Kidney (tissue), 13 donors: ENCODE measurements at regions not wholly inside any gene's neighbourhood (a gene's known extent, or its start where the extent isn't known, plus 50 kb on each side); places are given as distances from the start of the nearest gene placed in this dataset.

Experiments used
- DNase-seq, 5 donors: peaks; one replicate each; pipeline ENCODE4 v3.0.0-alpha.2; 2013 to 2020
- FAIRE-seq: peaks from 2 replicates; lab custom pipeline; 2012; peaks lifted over from hg19 to GRCh38; lab: Jason Lieb, UNC
- H3K27ac ChIP-seq, 2 donors: one replicate each; pipeline ENCODE4 v1.7.0; 2013; ENCODE audit warnings: low read depth in 2 of 2, low read length in 2 of 2, inconsistent platforms in 1 of 2
- H3K27me3 ChIP-seq: one replicate; pipeline ENCODE4 v1.7.1; 2013; ENCODE audit warnings: low read length, inconsistent platforms; ENCODE audit not compliant: control insufficient read depth, insufficient read depth
- H3K36me3 ChIP-seq, 3 donors: one replicate each; pipeline versions ENCODE4 v1.7.0 to v1.7.1; 2013; ENCODE audit warnings: low read length in 3 of 3, control low read depth in 1 of 3, inconsistent platforms in 1 of 3; ENCODE audit not compliant: insufficient read depth in 3 of 3, control insufficient read depth in 2 of 3
- H3K4me1 ChIP-seq, 3 donors: one replicate each; pipeline versions ENCODE4 v1.7.0 to v1.7.1; 2013; ENCODE audit warnings: low read length in 3 of 3, inconsistent platforms in 1 of 3, low read depth in 1 of 3; ENCODE audit not compliant: control insufficient read depth in 2 of 3, insufficient read depth in 2 of 3
- H3K4me3 ChIP-seq, 3 donors: one replicate each; pipeline versions ENCODE4 v1.7.0 to v1.8.1; 2013; ENCODE audit warnings: low read length in 3 of 3, control low read depth in 1 of 3, inconsistent platforms in 1 of 3
- H3K9ac ChIP-seq, 3 donors: one replicate each; pipeline versions ENCODE4 v1.7.0 to v1.7.1; 2013; ENCODE audit warnings: low read length in 3 of 3, control low read depth in 1 of 3, inconsistent platforms in 1 of 3
- H3K9me3 ChIP-seq, 3 donors: one replicate each; pipeline versions ENCODE4 v1.7.0 to v1.7.1; 2013; ENCODE audit warnings: low read length in 3 of 3, control low read depth in 1 of 3, inconsistent platforms in 1 of 3; ENCODE audit not compliant: control insufficient read depth in 2 of 3, insufficient read depth in 1 of 3
- intact Hi-C: fragments of 100-400 bp; cut with DNase I; formaldehyde crosslinking; loops from one replicate; pipeline ENCODE4 v1.11.1; 2022
- TF ChIP-seq, protein P1 (sequence below): IDR thresholded peaks from 3 replicates; pipeline ENCODE4 v1.5.1; 2012; ENCODE audit warnings: mild to moderate bottlenecking, moderate library complexity, borderline replicate concordance; ENCODE audit not compliant: insufficient read depth; ENCODE audit errors: extremely low read depth
- donor health status: control.
- donor health status: control.
- donor health status: control.
- donor health status: control.
- donor health status: control.
- donor health status: DM: yes; HTN: yes; CAD: no.
- donor health status: Normal renal cell carcinoma (clear cell type).

DNA sequence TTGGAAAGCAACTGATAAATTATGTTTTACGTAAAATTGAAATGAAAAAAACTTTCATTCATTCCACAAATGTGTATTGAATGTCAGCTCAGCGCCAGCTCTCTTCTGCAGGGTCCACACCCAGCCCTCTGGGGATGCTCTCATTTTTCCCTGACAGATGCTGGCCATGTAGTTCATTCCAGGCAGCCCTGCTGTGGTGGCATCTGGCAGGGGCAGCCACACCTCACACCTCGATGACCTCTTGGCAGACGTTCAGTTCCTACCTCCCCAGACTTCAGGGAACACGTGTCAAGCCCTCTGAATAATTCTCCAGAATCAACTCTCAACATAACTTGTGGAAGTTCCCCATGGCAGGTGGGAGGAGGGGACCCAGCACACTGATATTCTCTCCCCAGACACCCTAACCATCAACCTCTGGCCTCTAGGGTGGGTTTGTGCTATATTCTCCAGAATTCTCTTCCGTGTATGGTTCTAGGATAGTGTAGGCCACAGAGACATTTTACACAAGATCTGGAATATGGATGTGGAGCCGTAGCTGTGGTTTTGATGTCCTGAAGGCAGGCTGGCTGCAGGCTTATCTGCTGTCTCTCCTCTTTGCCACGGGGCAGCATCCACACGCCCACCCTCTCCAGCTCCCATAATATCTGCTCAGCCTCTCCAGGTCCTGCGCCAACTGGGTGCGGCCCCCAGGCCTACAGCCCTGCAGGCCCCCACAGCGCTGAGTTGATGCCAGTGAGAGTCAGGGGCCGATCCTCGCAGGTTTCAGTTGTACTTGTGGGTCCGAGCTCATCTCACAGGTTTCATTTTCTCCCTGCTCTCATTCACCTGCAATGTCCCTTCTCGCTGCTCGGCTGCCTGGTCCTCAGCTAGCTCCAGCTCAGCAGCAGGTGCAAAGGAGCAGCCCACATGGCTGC lies 175.8 kb upstream of the ARID1B start:
- DNase-seq (no peak), FAIRE-seq (no peak)
- Histone ChIP-seq H3K9me3 (no peaks in the 10 kb centered on the region), H3K9ac (no peak overlapping the region), H3K27ac (no peak overlapping the region), H3K4me3 (no peak overlapping the region), H3K4me1 (no peaks in the 10 kb centered on the region), H3K36me3 (no peaks in the 10 kb centered on the region), H3K27me3 (no peaks in the 10 kb centered on the region)
- TF ChIP-seq, protein P1, sequence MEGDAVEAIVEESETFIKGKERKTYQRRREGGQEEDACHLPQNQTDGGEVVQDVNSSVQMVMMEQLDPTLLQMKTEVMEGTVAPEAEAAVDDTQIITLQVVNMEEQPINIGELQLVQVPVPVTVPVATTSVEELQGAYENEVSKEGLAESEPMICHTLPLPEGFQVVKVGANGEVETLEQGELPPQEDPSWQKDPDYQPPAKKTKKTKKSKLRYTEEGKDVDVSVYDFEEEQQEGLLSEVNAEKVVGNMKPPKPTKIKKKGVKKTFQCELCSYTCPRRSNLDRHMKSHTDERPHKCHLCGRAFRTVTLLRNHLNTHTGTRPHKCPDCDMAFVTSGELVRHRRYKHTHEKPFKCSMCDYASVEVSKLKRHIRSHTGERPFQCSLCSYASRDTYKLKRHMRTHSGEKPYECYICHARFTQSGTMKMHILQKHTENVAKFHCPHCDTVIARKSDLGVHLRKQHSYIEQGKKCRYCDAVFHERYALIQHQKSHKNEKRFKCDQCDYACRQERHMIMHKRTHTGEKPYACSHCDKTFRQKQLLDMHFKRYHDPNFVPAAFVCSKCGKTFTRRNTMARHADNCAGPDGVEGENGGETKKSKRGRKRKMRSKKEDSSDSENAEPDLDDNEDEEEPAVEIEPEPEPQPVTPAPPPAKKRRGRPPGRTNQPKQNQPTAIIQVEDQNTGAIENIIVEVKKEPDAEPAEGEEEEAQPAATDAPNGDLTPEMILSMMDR = no peak
- intact Hi-C loops = no loop called here

DNA sequence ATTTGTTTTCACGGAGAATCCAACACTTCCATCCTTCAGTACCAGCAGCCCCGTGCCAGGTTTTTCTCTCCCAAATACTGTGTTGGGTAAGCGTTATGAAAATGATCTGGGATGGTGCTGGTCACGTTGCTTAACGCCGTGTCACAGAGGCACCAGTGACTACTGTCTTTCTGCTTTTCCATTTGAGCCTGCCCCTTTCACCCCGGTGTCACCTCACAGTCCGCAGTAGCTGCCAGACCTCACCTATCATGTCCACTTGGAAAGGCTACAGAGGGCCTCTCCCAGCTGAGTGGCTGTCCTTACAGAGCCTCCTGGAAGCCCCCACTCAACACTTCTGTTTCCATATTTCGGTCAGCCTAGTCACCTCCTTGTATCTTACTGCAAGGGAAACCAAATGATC lies 176.5 kb upstream of the ARID1B start:
- TF ChIP-seq, protein P1 = no peak
- intact Hi-C loops = no loop called here
- no peaks in the 10 kb centered on the region for H3K27me3 ChIP-seq
- H3K27ac ChIP-seq = no peak overlapping the region
- FAIRE-seq = no peak
- no peaks in the 10 kb centered on the region for H3K9me3 ChIP-seq
- H3K9ac ChIP-seq = no peak overlapping the region
- DNase-seq = no peak
- no peaks in the 10 kb centered on the region for H3K4me1 ChIP-seq
- no peak overlapping the region for H3K4me3 ChIP-seq
- H3K36me3 ChIP-seq = no peaks in the 10 kb centered on the region

DNA sequence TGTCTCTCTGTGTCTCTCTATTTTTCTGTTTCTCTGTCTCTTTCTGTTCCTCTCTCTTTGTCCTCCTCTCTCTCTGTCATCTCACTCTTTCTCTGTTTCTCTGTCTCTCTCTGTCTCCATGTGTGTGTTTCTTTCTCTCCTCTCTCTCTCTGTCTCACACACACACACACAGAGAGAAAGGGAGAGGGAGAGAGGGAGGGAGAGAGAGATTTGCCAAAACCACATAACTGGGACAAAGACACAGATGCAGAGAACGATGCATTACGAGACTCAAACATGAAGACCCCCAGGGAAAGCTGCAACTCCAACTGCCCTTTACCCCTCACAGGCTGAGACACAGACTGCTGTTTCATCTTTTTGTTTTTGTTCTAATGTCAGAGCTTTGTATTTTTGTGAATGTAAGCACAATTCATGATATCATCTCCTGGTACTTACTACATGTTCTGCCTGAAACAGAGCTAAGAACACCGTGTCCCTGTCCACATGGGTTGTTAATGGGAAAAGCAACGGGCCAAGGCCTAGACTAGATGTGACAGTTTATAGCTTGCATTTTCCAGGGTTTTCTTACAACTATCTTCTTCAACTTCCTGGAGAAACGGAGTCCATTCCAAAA lies 177.1 kb upstream of the ARID1B start:
- no peak overlapping the region for H3K27ac ChIP-seq
- H3K27me3 ChIP-seq = no peaks in the 10 kb centered on the region
- TF ChIP-seq, protein P1 = no peak
- no peak overlapping the region for H3K9ac ChIP-seq
- FAIRE-seq (no peak), DNase-seq (peak in 1 of 5 donors; percentile 12)
- no peaks in the 10 kb centered on the region for H3K36me3 ChIP-seq
- no peaks in the 10 kb centered on the region for H3K9me3 ChIP-seq
- intact Hi-C loops = no loop called here
- H3K4me3 ChIP-seq = no peak overlapping the region
- no peaks in the 10 kb centered on the region for H3K4me1 ChIP-seq
